ENCODE measurements at regions not wholly inside any gene's neighbourhood (a gene's known extent, or its start where the extent isn't known, plus 50 kb on each side); places are given as distances from the start of the nearest gene placed in this dataset.

DNA sequence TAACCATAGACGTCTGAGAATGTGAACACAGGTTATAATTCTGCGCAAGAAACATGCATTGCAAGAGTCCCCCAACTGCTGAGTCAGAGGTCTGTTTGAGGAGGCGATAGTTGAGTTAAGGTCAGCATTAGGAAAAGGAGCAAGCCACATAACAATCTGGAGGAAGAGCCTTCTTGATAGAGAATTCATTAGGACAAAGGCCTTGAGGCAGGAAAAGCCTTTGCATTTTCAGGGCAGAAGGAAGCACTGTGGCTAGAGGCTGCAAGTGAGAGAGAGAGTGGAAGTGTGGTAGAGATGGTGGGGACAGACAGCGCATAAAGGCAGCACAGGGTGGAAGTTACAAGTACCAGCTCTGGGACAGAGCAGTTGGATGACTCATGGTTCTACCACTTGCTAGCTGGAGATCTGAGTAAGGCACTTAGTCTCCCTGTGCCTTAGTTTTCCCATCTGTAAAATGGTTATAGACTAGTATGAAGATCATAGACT is 125.8 kb upstream of the LNX1 start:
- Histone ChIP-seq H3K9me3 (ENCODE audit: low read depth, low read length, poor library complexity, severe bottlenecking) (no peaks in the 10 kb centered on the region), H3K27me3 (replicated peaks; ENCODE audit: insufficient read depth, low read depth, low read length, poor library complexity) (no peaks in the 10 kb centered on the region), H3K36me3 (ENCODE audit: insufficient read depth, low read length, poor library complexity, severe bottlenecking) (no peaks in the 10 kb centered on the region), H3K27ac (ENCODE audit: low read depth, low read length, poor library complexity, severe bottlenecking) (no peak overlapping the region), H3K4me1 (ENCODE audit: insufficient read depth, low read length, poor library complexity, severe bottlenecking) (no peaks in the 10 kb centered on the region), H3K4me3 (ENCODE audit: low read depth, low read length, poor library complexity, severe bottlenecking) (no peak overlapping the region)
- CTCF ChIA-PET = no interaction called here
- no peak for DNase-seq (ENCODE audit: low spot score)
- intact Hi-C loops (cut with micrococcal nuclease; ENCODE audit: unreplicated experiment) = no loop called here
- BruUV-seq (replicated peaks) = no TSS peak
- no peak for TF ChIP-seq EZH2 (IDR thresholded peaks at IDR 0.05; ENCODE audit: borderline replicate concordance, low read depth, low read length, poor library complexity, severe bottlenecking)
- TF ChIP-seq, protein P1, sequence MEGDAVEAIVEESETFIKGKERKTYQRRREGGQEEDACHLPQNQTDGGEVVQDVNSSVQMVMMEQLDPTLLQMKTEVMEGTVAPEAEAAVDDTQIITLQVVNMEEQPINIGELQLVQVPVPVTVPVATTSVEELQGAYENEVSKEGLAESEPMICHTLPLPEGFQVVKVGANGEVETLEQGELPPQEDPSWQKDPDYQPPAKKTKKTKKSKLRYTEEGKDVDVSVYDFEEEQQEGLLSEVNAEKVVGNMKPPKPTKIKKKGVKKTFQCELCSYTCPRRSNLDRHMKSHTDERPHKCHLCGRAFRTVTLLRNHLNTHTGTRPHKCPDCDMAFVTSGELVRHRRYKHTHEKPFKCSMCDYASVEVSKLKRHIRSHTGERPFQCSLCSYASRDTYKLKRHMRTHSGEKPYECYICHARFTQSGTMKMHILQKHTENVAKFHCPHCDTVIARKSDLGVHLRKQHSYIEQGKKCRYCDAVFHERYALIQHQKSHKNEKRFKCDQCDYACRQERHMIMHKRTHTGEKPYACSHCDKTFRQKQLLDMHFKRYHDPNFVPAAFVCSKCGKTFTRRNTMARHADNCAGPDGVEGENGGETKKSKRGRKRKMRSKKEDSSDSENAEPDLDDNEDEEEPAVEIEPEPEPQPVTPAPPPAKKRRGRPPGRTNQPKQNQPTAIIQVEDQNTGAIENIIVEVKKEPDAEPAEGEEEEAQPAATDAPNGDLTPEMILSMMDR (conservative IDR thresholded peaks at IDR 0.05; ENCODE audit: low read depth, low read length) = no peak
- POLR2A ChIA-PET (ENCODE audit: low non-redundant PET) = no interaction called here

DNA sequence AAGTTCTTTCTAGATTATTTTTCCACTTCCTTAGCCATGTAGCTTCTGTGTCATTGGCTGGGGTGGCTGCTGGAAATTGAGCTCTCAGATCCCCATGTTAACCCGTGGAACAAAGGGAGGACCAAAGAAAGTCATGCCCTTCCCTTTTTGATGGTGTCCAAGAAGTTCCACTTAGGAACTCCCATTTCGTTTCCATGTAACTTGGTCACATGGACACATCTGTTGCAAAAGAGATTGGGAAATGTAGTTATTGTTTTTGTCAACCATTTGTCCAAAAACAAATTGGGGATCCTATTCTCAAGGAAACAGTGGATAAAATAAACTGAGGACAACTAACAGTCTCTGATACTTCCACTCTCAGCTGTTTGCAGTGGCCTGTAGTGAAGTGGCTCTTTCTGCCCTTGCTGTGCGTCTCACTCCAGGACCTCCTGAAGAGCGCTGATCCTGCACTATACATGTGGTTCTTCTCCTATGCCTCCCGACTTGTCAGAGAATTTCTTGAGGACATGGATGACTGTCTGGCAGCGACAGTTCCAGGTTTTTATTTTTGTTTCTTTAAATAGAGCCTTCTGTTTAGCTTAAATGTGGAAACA is 125.3 kb upstream of the LNX1 start:
- intact Hi-C loops (cut with micrococcal nuclease; ENCODE audit: unreplicated experiment) = no loop called here
- no peak for DNase-seq (ENCODE audit: low spot score)
- no TSS peak for BruUV-seq (replicated peaks)
- no peaks in the 10 kb centered on the region for H3K9me3 ChIP-seq (ENCODE audit: low read depth, low read length, poor library complexity, severe bottlenecking)
- no peaks in the 10 kb centered on the region for H3K4me1 ChIP-seq (ENCODE audit: insufficient read depth, low read length, poor library complexity, severe bottlenecking)
- CTCF ChIA-PET = no interaction called here
- no peaks in the 10 kb centered on the region for H3K36me3 ChIP-seq (ENCODE audit: insufficient read depth, low read length, poor library complexity, severe bottlenecking)
- no peaks in the 10 kb centered on the region for H3K27me3 ChIP-seq (replicated peaks; ENCODE audit: insufficient read depth, low read depth, low read length, poor library complexity)
- no peak overlapping the region for H3K27ac ChIP-seq (ENCODE audit: low read depth, low read length, poor library complexity, severe bottlenecking)
- POLR2A ChIA-PET (ENCODE audit: low non-redundant PET) = no interaction called here
- TF ChIP-seq, protein P1 (conservative IDR thresholded peaks at IDR 0.05; ENCODE audit: low read depth, low read length) = no peak
- no peak for TF ChIP-seq EZH2 (IDR thresholded peaks at IDR 0.05; ENCODE audit: borderline replicate concordance, low read depth, low read length, poor library complexity, severe bottlenecking)
- no peak overlapping the region for H3K4me3 ChIP-seq (ENCODE audit: low read depth, low read length, poor library complexity, severe bottlenecking)

DNA sequence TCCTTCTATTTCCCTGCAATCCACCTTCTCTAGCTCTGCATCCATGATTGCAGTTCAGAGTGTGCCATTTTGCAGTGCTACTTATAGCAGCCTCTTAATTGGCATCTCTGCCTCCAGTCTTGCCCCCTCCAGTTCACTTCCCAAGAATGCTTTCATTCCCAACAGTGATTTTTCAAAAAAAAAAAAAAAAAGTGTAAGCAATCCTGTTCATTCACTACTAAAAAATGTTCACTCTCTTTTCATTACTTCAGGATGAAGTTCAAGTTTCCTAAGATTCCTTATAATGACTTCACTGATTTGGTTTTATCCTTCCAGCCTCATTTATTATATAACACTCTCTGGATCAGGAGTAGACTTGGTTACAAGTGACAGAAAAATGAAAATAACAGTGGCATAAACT is 124.7 kb upstream of the LNX1 start:
- Histone ChIP-seq H3K9me3 (ENCODE audit: low read depth, low read length, poor library complexity, severe bottlenecking) (no peaks in the 10 kb centered on the region), H3K27ac (ENCODE audit: low read depth, low read length, poor library complexity, severe bottlenecking) (no peak overlapping the region), H3K27me3 (replicated peaks; ENCODE audit: insufficient read depth, low read depth, low read length, poor library complexity) (no peaks in the 10 kb centered on the region), H3K36me3 (ENCODE audit: insufficient read depth, low read length, poor library complexity, severe bottlenecking) (no peaks in the 10 kb centered on the region), H3K4me3 (ENCODE audit: low read depth, low read length, poor library complexity, severe bottlenecking) (no peak overlapping the region), H3K4me1 (ENCODE audit: insufficient read depth, low read length, poor library complexity, severe bottlenecking) (no peaks in the 10 kb centered on the region)
- no TSS peak for BruUV-seq (replicated peaks)
- intact Hi-C loops (cut with micrococcal nuclease; ENCODE audit: unreplicated experiment) = no loop called here
- POLR2A ChIA-PET (ENCODE audit: low non-redundant PET) = no interaction called here
- no peak for TF ChIP-seq EZH2 (IDR thresholded peaks at IDR 0.05; ENCODE audit: borderline replicate concordance, low read depth, low read length, poor library complexity, severe bottlenecking)
- TF ChIP-seq, protein P1 (conservative IDR thresholded peaks at IDR 0.05; ENCODE audit: low read depth, low read length) = no peak
- DNase-seq (ENCODE audit: low spot score) = no peak
- CTCF ChIA-PET = no interaction called here
